ENCODE measurements at regions not wholly inside any gene's neighbourhood (a gene's known extent, or its start where the extent isn't known, plus 50 kb on each side); places are given as distances from the start of the nearest gene placed in this dataset.
"Not testable (repeated sequence)": the region's sequence is repeated elsewhere in the genome, so short reads cannot be mapped to it uniquely, and the experiment has no call there.

DNA sequence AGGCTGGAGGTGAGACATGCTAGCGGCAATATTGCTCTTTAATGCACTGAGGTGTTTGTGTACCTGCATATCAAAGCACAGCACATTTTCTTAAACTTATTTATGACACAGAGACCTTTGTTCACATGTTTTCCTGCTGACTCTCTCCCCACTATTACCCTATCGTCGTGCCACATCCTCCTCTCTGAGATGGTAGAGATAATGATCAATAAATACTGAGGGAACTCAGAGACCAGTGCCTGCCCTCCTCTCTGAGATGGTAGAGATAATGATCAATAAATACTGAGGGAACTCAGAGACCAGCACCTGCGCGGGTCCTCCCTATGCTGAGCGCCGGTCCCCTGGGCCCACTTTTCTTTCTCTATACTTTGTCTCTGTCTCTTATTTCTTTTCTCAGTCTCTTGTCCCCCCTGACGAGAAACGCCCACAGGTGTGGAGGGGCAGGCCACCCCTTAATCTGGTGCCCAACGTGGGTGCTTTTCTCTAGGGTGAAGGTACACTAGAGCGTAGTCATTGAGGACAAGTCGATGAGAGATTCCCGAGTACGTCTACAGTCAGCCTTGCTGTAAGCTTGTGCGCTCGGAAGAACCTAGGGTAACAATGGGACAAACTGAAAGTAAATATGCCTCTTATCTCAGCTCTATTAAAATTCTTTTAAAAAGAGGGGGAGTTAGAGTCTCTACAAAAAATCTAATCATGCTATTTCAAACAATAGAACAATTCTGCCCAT lies 157.4 kb downstream of the GPX5 start:
- TF ChIP-seq, protein P1, sequence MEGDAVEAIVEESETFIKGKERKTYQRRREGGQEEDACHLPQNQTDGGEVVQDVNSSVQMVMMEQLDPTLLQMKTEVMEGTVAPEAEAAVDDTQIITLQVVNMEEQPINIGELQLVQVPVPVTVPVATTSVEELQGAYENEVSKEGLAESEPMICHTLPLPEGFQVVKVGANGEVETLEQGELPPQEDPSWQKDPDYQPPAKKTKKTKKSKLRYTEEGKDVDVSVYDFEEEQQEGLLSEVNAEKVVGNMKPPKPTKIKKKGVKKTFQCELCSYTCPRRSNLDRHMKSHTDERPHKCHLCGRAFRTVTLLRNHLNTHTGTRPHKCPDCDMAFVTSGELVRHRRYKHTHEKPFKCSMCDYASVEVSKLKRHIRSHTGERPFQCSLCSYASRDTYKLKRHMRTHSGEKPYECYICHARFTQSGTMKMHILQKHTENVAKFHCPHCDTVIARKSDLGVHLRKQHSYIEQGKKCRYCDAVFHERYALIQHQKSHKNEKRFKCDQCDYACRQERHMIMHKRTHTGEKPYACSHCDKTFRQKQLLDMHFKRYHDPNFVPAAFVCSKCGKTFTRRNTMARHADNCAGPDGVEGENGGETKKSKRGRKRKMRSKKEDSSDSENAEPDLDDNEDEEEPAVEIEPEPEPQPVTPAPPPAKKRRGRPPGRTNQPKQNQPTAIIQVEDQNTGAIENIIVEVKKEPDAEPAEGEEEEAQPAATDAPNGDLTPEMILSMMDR (conservative IDR thresholded peaks at IDR 0.05; ENCODE audit: low read depth, low read length), result not testable (repeated sequence)
- TF ChIP-seq EZH2 (IDR thresholded peaks at IDR 0.05; ENCODE audit: borderline replicate concordance, low read depth, low read length, poor library complexity, severe bottlenecking), result not testable (repeated sequence)
